RPMI7951 (cell line): ENCODE measurements at regions not wholly inside any gene's neighbourhood (a gene's known extent, or its start where the extent isn't known, plus 50 kb on each side); places are given as distances from the start of the nearest gene placed in this dataset.
"Not testable (repeated sequence)": the region's sequence is repeated elsewhere in the genome, so short reads cannot be mapped to it uniquely, and the experiment has no call there.

Source experiments
- DNase-seq: peaks from one replicate; pipeline ENCODE4 v3.0.0-alpha.2; 2012; ENCODE audit warnings: low read depth

DNA sequence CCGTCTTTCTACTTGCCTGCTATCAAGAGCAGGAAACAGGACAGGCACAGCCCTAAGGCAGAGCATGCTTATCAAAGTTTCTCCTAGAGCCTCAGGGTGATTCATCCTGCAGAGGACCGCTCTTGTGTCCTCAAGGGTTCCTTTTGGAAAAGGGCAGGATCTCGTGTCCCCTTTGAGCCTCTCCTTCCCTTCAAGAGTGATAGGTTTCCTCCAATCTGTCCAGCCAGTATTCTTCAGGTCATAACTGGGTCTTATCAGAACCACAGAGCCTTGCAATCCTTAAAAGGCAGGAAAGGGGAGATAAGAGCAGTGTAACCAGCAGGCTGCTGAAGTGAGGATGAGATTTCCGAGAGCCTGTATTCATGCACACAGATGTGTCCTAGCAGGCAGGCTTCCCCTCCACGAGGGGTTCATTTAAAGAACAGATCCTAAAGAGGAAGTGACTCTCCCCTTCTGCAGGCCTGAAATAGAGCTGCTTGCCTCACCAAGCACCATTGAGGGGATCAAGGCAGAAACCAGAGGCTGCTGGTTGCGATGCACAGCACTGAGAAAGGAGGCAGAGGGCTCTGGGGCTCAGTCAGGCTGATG lies 90.5 kb upstream of the SVIL start:
- peak; percentile 41 for DNase-seq

DNA sequence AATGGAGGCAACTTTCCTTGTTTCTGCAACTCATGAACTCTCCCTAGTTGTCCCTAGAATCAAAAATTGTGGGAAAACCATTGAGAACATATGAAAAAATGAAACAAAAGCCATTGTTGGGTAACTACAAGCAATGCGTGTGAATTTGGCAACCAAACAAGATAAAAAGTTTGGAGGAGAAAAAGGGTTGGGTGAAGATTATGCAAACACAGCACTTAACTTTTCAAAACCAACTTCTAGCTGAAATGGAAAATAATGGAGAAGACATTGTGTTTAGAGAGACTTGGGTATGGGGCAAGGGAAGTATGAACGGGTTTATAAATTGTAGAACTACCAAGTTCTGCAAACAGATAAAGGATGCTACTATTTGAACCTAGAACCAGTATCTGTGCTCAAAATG lies 89.0 kb upstream of the SVIL start:
- DNase-seq = no peak

GRCh38 chr10:29722777-29723176 lies 88.0 kb upstream of the SVIL start:
- DNase-seq = no peak

- DNase-seq = no peak
These were observed 85.4 kb upstream of the SVIL start for GRCh38 chr10:29720149-29720548.

DNA sequence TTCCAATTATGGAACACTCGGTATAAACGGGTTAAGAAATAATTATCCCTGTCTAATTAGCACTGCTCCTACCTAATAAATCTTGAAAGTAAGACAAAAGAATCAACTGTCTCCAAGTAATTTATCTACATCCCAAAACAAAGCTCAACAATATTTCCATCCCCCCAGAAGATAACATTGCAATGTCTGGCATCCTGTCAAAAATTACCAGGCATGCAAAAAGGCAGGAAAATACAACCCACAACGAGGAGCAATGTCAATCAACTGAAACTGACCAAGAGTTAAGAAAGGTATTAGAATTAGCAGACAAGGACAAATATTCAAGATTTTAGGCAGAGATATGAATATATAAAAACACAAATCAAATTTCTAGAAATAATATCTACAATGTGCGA lies 84.5 kb upstream of the SVIL start:
- peak; percentile 30 for DNase-seq

DNA sequence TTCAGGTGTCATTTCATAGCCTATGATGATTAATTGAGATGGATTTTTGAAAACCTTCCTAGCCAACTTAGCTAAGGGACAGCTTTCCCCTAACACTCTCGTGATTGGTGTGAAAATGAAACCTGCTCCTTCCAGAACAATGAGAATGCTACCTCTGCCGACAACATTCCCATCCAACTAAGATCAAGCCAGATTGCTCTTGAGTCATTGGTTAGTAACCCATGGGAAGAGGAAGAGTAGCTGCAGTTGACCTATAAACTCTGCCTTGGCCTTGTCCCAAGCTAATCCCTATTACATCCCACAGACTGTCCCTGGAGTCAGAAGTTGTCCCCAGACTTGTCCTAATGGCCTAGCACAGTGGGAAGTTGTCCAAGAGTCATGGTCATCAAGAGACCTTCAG lies 80.5 kb upstream of the SVIL start:
- DNase-seq = peak; percentile 25

DNA sequence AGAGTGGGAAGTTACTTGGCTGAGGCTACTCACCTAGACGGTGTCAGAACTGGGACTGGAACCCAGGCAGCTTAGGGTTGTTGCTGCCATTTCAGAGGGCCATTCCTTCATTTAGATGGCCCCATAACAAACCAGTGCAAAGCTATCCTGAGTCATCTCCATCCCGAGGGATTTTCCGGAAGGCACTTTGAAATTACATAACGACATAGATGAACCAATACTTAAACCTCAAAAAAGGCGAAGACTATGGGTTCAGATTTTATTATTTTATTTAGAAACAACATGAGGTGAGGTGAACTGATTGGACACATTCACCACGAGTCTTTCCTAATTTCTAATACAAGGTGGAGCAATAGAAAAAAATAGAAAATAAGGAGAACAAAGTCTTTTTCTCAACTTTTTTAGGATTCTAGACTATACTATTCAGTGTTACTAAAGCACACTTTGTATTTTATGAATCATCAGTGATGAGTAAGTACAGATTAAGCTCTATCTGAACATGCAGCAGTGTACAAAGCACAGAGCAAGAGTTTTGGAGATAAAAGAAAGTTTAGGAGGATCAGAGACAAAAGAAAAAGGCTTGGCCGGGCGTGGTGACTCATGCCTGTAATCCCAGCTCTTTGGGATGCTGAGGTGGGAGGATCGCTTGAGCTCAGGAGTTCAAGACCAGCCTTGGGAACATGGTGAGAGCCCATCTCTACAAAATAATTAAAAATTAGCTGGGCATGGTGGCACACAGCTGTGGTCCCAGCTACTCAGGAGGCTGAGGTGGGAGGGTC lies 79.5 kb upstream of the SVIL start:
- DNase-seq = peak; percentile 95

DNA sequence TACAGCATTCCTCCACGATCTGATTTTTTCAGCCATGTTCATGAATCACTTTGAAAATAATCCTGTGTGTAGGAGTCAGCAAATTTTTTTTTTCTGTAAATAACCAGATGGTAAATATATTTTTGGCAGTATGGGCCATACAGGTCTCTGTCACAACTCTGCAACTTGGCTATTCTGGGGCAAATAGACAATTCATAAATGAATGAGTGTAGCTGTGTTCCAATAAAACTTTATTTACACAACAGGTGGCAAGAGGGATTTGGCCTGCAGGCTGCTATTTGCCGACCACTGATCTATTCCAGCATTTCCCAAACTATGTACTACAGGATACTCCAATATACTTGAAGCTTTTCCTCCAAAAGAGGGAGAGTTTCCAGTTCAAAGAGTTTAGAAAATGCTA lies 78.7 kb upstream of the SVIL start:
- DNase-seq = no peak

DNA sequence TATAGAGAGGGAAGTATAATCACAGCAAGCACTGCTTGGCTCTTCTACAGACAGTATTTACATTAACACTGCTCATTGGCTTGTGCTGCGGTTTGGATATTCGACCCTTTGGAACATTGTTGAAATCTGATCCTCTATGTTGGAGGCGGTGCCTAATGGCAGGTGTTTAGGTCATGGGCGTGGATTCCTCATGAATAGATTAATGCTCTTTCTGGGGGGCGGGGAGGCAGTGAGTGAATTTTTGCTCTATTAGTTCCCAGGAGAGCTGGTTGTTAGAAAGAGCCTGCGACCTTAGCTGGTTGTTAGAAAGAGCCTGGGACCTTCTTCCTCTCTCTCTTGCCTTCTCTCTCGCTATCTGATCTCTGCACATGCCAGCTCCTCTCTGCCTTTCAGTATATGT lies 77.3 kb upstream of the SVIL start:
- no peak for DNase-seq

DNA sequence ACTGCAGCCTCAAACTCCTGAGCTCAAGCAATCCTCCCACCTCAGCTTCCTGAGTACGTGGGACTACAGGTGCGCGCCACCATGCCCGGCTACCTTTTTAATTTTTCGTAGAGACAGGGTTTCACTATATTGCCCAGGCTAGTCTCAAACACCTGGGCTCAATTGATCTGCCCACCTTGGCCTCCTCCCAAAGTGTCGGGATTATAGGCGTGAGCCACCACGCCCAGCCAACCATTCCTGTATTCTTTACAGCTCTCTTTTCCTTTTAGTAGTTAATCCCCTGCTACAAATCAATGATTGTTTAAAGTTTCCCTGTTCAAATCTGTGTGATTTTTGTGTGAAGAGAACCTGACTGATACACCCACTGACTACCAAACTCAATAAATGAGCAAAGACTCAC lies 75.4 kb upstream of the SVIL start:
- no peak for DNase-seq

DNA sequence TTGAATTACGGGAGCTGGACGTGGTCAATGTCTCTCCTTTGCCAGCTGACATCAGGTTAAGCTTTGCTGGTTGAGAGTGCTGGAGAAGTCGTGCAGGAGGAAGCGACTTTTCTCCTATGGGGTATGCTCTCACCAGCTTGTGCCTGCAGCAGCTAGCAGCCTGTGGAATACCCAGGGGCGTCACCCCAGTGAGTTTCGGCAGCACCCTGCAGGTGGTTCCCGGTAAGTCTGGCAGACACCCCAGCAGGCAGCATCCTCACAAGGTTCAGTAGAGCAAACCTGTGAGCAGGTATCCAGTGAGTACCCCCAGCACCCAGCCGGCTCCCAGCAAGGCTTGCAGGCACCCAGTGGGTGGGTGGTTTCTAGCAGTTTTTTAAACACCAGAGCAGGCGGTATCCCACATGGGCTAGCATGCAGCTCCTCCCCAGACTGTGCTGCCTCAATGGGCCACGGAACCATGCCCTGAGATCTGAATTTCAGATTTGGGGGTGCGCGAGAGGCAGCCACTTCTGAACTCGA lies 74.8 kb upstream of the SVIL start:
- no peak for DNase-seq

DNA sequence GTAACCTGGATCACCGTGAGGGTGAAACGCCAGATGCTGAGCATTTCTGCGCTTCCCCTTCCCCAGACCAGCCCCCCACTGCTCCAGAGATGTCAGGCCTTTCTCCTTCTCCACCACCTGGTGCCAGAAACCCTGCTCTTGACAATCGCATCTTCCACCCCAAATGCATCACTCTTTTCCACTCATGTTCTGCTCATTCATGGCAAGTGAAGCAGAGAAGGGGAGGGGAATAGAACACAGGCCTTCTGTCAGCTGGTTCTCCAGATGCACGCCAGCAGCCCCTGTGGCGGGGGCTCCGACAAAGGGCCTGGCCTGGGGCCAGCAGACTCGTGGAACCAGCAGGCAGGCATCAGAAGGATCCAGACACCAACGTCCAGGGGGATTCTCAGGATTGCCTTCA lies 68.5 kb upstream of the SVIL start:
- DNase-seq = no peak

DNA sequence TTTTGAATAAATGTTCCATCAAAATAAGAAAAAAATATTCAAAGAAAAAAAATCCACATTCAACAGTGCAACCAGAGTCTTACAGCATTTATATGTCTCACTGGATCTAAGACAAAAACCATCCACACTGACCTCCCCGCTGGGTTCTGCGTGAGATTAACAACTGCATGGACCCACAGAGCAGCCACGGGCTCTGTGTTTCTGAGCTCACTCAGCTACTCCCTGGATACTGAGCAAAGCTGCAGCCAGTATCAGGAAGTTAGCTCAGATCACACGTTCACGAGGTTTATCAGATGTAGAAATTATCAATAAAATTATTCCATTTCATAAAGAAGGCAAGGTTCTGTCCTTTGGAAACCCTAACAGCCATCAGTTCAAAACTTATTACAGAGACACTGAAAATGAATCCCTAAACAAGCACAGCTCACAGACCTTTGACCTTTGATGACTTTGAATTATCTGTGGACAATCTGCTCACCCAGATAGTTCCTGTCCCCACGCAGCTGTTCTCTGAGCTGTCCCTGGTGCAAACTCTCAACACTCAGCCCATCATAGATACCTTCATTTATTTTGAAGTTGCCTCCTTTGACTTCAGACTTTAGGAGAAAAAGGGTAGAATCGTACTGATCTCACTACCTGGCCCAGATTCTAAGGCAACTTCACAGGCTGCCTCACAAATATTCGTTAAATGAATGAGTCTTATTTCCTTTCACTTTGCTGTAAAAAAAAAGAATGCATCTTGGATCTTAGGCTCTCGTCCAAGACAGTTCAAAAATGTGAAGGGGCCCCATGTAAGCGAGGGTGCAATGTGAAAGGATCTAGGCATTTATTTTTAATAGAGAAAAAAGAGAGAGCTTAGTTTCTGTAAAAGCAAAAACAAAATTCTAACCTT lies 67.7 kb upstream of the SVIL start:
- DNase-seq = no peak

GRCh38 chr10:29701306-29701705 lies 66.5 kb upstream of the SVIL start:
- no peak for DNase-seq

DNA sequence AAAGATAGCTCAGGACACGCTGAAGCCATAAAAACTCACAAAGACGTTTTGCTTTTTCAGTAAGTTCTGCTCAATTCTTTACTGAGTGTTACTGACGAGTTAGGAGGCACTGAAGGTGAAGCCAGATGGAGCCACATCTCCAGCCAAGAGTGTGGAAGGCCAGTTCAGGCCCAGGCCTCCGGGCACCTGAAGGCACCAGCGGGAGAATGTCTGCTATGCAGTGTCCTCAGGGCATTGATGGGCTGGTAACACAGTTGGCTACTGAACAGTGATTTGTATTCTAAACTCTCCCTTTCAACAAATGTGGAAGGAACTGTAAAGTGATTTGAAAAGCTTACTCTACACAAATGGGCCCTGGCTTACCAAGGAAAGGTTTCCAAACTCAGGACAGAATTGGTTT lies 64.8 kb upstream of the SVIL start:
- peak; percentile 29 for DNase-seq

GRCh38 chr10:29698773-29699490 lies 64.2 kb upstream of the SVIL start:
- no peak for DNase-seq

- not testable (repeated sequence) for DNase-seq
These were observed 61.8 kb upstream of the SVIL start for GRCh38 chr10:29696581-29696980.

GRCh38 chr10:29694121-29694520 lies 59.4 kb upstream of the SVIL start:
- no peak for DNase-seq

GRCh38 chr10:29692121-29692539 lies 57.4 kb upstream of the SVIL start:
- DNase-seq = no peak

DNA sequence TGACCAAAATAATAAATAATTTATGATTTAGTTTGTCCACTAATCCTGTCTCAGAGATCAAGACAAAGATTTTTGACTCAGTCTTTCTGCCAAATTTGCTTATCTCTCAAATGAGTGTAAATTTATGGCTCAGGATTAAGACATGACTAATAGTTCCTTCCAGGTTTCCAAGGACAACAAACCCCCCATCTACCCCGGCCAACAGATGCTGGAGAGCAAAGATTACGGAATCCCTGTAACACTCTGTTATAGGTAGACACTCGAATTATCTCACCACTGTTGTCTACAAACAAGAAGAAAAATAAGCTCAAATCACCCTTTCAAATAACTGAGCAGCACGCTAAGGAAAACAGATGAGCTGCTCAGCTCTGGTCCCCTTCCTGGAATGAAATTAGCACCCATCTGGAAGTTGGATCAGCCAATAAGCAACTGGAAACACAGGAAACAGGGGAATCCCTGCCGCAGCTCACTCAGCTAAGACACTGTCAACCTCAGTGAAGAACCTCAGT lies 56.8 kb upstream of the SVIL start:
- peak; percentile 70 for DNase-seq

GRCh38 chr10:29689001-29689400 lies 54.2 kb upstream of the SVIL start:
- peak; percentile 88 for DNase-seq

- DNase-seq = peak; percentile 38
These were observed 53.5 kb upstream of the SVIL start for GRCh38 chr10:29688230-29688661.
